Muscle of back (tissue), 3 donors: ENCODE measurements at regions not wholly inside any gene's neighbourhood (a gene's known extent, or its start where the extent isn't known, plus 50 kb on each side); places are given as distances from the start of the nearest gene placed in this dataset.
"Not testable (repeated sequence)": the region's sequence is repeated elsewhere in the genome, so short reads cannot be mapped to it uniquely, and the experiment has no call there.

Source experiments
- DNase-seq, 3 donors: peaks; one replicate each; pipeline versions ENCODE4 v3.0.0 to v3.0.0-alpha.2; 2013

DNA sequence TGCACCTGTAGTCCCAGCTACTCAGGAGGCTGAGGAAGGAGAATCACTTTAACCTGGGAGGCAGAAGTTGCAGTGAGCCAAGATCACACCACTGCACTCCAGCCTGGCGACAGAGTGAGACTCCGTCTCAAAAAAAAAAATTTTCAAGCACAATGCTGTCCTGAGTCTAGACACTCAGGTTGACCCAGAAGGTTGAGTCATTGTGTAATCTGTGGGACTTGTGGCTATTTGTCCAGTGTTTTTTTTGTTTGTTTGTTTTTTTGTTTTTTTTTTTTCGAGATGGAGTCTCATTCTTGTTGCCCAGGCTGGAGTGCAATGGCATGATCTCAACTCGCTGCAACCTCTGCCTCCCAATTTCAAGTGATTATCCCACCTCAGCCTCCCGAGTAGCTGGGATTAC lies 74.3 kb upstream of the SOX13 start:
- not testable (repeated sequence) for DNase-seq

- no peak for DNase-seq
Observed at GRCh38 chr1:203999618-204000017, 73.3 kb upstream of the SOX13 start.

- no peak for DNase-seq
Observed at GRCh38 chr1:204001166-204001901, 71.6 kb upstream of the SOX13 start.

GRCh38 chr1:204002614-204003013 lies 70.3 kb upstream of the SOX13 start:
- DNase-seq = no peak

- no peak for DNase-seq
Observed at GRCh38 chr1:204003536-204003935, 69.4 kb upstream of the SOX13 start.

- DNase-seq = no peak
Observed at GRCh38 chr1:204011426-204011825, 61.5 kb upstream of the SOX13 start.

- no peak for DNase-seq
Observed at GRCh38 chr1:204013052-204013451, 59.9 kb upstream of the SOX13 start.

DNA sequence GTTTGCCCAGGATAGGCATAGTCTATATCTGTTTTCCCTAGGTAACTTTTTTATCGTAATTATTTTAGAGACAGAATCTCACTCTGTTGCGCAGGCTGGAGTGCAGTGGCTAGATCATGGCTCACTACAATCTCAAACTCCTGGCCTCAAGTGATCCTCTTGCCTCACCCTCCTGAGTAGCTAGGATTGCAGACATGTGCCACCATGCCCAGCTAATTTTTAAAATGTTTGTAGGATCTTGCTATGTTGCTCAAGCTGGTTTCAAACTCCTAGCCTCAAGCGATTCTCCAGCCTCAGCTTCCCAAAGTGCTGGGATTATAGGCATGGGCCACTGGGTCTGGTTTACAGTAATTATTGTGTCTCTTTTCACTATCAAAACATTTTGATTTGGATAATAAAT lies 58.6 kb upstream of the SOX13 start:
- DNase-seq = no peak

GRCh38 chr1:204014961-204015360 lies 58.0 kb upstream of the SOX13 start:
- DNase-seq = not testable (repeated sequence)

- no peak for DNase-seq
Observed at GRCh38 chr1:204017032-204017431, 55.9 kb upstream of the SOX13 start.

GRCh38 chr1:204018460-204018859 lies 54.5 kb upstream of the SOX13 start:
- no peak for DNase-seq
